HEK293T (cell line): ENCODE measurements at regions not wholly inside any gene's neighbourhood (a gene's known extent, or its start where the extent isn't known, plus 50 kb on each side); places are given as distances from the start of the nearest gene placed in this dataset.

Source experiments
- CTCF ChIA-PET: fragments of 350-600 bp; formaldehyde crosslinking; extraction: SDS; loops from one replicate; lab custom pipeline; 2021; ENCODE audit warnings: antibody characterized with exemption, inconsistent platforms; lab: Yijun Ruan, JAX
- POLR2A ChIA-PET: fragments of 350-600 bp; formaldehyde crosslinking; extraction: SDS; loops from one replicate; lab custom pipeline; 2020; ENCODE audit warnings: antibody characterized with exemption, inconsistent platforms; lab: Yijun Ruan, JAX
- DNase-seq: peaks from one replicate; pipeline ENCODE4 v3.0.0; 2012; ENCODE audit warnings: mixed read lengths; ENCODE audit errors: extremely low spot score
- ARNT ChIP-seq: fragments of 450-650 bp; IDR thresholded peaks from 2 replicates; pipeline ENCODE4 v1.6.1; 2017; ENCODE audit warnings: mild to moderate bottlenecking
- BHLHE40 ChIP-seq: fragments of 450-650 bp; IDR thresholded peaks from 2 replicates; pipeline ENCODE4 v1.6.1; 2016; ENCODE audit warnings: mild to moderate bottlenecking, moderate library complexity, borderline replicate concordance
- CTBP1 ChIP-seq: fragments of 450-650 bp; IDR thresholded peaks from 2 replicates; pipeline ENCODE4 v1.6.1; 2016; ENCODE audit warnings: borderline replicate concordance
- ELF4 ChIP-seq: fragments of 450-650 bp; IDR thresholded peaks from 2 replicates; pipeline ENCODE4 v1.6.1; 2017; ENCODE audit warnings: antibody characterized with exemption
- FOXA1 ChIP-seq: fragments of 450-650 bp; IDR thresholded peaks from 2 replicates; pipeline ENCODE4 v1.6.1; 2016; ENCODE audit warnings: mild to moderate bottlenecking
- FOXK2 ChIP-seq: fragments of 450-650 bp; IDR thresholded peaks from 2 replicates; pipeline ENCODE4 v1.6.1; 2016; ENCODE audit warnings: mild to moderate bottlenecking
- FOXM1 ChIP-seq: fragments of 450-650 bp; IDR thresholded peaks from 2 replicates; pipeline ENCODE4 v1.6.1; 2017; ENCODE audit warnings: mild to moderate bottlenecking, borderline replicate concordance
- HDGF ChIP-seq: fragments of 450-650 bp; IDR thresholded peaks from 2 replicates; pipeline ENCODE4 v1.6.1; 2017; ENCODE audit warnings: antibody characterized with exemption, borderline replicate concordance
- L3MBTL2 ChIP-seq: fragments of 450-650 bp; conservative IDR thresholded peaks from 2 replicates; pipeline ENCODE4 v1.6.1; 2016; ENCODE audit warnings: mild to moderate bottlenecking
- LEF1 ChIP-seq: fragments of 450-650 bp; IDR thresholded peaks from 2 replicates; pipeline ENCODE4 v1.6.1; 2017; ENCODE audit warnings: mild to moderate bottlenecking, borderline replicate concordance
- NFRKB ChIP-seq: fragments of 450-650 bp; IDR thresholded peaks from 2 replicates; pipeline ENCODE4 v1.6.1; 2016; ENCODE audit warnings: mild to moderate bottlenecking, moderate library complexity
- SP1 ChIP-seq: fragments of 450-650 bp; IDR thresholded peaks from 2 replicates; pipeline ENCODE4 v1.6.1; 2017
- SUZ12 ChIP-seq: fragments of 450-650 bp; IDR thresholded peaks from 2 replicates; pipeline ENCODE4 v1.6.1; 2016; ENCODE audit warnings: mild to moderate bottlenecking
- TARDBP ChIP-seq: fragments of 450-650 bp; IDR thresholded peaks from 2 replicates; pipeline ENCODE4 v1.6.1; 2016
- ZNF384 ChIP-seq: fragments of 450-650 bp; IDR thresholded peaks from 2 replicates; pipeline ENCODE4 v1.6.1; 2016
- TF ChIP-seq, protein P1 (sequence below): fragments of 450-650 bp; IDR thresholded peaks from 2 replicates; pipeline ENCODE4 v1.6.1; 2016

DNA sequence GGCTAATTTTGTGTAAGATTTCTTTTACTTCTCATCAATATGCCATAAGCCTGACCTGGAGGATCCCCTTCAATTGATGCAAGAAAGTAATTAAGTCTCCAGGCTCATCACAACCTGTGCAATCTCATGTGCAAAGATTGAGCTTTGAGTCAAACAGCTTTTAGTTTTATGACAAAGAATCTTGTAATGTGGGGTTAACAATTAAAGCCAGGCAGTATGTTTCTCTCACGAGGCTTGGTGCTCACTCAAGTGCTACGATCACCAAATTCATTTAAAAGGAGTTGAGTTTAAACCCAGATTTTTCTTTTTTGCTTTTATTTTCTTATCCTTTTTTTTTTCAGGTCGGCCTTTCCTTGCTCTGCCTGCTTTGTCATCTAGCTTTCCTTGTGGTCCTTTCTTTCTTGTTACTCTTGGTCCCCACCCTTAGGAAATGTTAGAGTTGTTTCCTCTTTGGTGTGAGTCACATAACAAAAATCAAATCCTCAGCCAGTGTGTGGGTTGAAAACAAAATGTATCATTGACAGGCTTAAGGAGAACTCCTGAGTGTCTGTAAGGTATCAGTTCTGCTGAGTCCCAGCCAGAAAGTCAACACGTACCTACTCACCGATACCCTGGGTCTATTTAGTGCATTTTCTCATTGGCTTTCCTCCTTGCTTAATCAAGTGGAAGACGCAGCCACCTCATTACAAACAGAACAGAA, 1037.2 kb downstream of the ADGRL2 start:
- no peak for DNase-seq
- ChIA-PET POLR2A (no interaction called here), CTCF (interaction anchor here (0.7 kb wide), 1 partner anchor 12 kb away, joined by 3 read pairs; no protein-coding TSS in a partner anchor)
- TF ChIP-seq SUZ12 (no peak), NFRKB (no peak), ELF4 (no peak), LEF1 (no peak), FOXM1 (no peak), L3MBTL2 (no peak), BHLHE40 (no peak), CTBP1 (no peak), HDGF (no peak), FOXK2 (no peak), SP1 (no peak), ZNF384 (no peak), FOXA1 (no peak), TARDBP (no peak), ARNT (no peak)
- TF ChIP-seq, protein P1, sequence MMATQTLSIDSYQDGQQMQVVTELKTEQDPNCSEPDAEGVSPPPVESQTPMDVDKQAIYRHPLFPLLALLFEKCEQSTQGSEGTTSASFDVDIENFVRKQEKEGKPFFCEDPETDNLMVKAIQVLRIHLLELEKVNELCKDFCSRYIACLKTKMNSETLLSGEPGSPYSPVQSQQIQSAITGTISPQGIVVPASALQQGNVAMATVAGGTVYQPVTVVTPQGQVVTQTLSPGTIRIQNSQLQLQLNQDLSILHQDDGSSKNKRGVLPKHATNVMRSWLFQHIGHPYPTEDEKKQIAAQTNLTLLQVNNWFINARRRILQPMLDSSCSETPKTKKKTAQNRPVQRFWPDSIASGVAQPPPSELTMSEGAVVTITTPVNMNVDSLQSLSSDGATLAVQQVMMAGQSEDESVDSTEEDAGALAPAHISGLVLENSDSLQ, result no peak

DNA sequence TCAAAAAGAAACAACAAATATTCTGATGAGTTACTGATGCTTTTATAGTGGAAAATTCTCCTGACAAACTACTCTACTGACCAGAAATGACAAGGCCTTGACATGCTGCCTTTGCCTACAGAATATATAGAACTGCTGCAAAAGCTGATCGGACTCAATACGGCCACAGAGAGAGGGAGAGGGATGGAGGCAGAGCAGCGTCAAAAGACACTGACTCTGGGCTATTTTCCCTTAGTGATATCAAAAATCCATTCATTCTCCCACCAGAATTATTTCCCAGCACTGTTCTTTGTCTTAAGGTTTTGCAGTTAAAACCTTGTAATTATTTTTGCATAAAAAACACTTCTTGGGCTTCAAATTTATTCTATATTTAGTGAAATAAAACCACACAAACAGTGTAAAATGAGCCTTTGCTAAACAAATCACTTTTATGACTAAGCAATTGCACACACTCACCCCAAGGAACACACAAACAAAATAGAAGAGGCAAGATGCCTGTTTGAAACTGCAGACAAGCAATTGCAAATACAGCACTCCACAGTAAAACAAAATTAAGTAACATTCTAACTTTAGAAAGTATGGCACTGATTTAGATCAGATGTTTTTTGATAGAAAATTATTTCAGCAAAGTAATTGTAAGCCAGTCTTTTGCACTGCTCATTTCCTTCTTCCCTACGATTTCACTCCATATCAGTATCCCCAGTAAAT, 1036.4 kb downstream of the ADGRL2 start:
- no peak for DNase-seq
- TF ChIP-seq FOXM1, result no peak
- TF ChIP-seq BHLHE40, result no peak
- no peak for TF ChIP-seq HDGF
- TF ChIP-seq CTBP1, result no peak
- TF ChIP-seq TARDBP, result no peak
- no peak for TF ChIP-seq SP1
- no peak for TF ChIP-seq NFRKB
- TF ChIP-seq L3MBTL2, result no peak
- TF ChIP-seq, protein P1, result no peak
- TF ChIP-seq ELF4, result no peak
- no peak for TF ChIP-seq SUZ12
- no peak for TF ChIP-seq LEF1
- TF ChIP-seq FOXK2, result no peak
- TF ChIP-seq ARNT, result no peak
- ChIA-PET POLR2A (no interaction called here), CTCF (no interaction called here)

DNA sequence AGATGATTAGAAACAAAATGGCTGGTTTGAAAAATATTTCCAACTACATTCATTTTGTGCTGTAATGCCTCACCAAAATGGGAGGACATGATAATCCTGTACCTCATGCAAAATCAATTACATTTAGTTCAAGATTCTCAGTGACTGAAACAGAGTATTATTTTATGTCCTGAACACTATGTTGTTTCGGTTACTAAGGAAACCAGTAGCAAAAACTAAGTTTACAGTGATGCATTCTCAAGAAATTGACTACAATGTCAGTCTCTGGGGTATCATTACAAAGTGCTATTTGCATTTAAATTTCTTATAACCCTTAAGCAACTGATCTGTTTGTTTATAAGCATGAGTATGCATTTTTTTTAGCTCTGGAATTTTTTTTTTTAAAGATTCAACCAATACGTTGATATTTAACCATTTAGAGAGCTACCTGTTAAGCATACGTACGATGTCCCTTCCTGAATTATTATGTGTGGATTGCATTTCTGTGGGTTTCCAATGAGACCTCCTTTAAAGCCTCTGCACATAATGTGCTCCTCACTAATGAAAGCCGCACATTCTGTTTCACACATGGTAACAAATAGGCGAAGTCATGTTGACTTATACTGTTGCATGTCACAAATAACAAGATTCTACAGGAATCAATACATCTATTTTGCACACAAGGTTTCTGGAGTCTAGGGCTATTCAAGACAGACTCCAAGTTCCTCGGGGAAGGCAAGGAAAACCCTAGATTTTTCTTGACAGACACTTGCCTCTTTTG, 1035.7 kb downstream of the ADGRL2 start:
- DNase-seq, result no peak
- CTCF ChIA-PET, result no interaction called here
- POLR2A ChIA-PET, result no interaction called here
- no peak for TF ChIP-seq L3MBTL2
- TF ChIP-seq ELF4, result no peak
- TF ChIP-seq LEF1, result no peak
- no peak for TF ChIP-seq CTBP1
- no peak for TF ChIP-seq ARNT

GRCh38 chr1:82830690-82831380, 1030.1 kb downstream of the ADGRL2 start:
- DNase-seq, result no peak
- POLR2A ChIA-PET, result no interaction called here
- TF ChIP-seq, protein P1, result no peak
- TF ChIP-seq CTBP1, result no peak
- no peak for TF ChIP-seq ZNF384
- no peak for TF ChIP-seq SP1
- no peak for TF ChIP-seq HDGF
- CTCF ChIA-PET, result interaction anchor here (0.6 kb wide), 1 partner anchor 143 kb away, joined by 3 read pairs; no protein-coding TSS in a partner anchor

DNA sequence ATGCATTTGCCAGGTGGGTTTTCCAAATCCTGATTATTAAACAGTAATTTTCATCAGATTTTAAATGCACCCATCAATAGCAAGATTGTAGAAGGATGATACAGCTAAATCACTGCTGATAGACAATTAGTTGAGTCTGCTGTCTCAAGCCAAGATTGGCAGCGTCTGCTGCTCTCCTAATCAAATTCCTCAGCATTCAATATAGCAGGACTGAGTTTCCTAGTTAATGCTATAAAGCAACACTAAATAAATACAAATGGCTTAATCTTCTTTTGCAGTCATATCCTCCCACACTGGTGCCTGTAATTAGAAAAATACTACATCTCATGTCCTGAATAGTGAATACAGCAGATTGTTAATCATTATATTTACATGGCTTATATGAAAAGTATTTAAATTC, 1028.8 kb downstream of the ADGRL2 start:
- POLR2A ChIA-PET, result no interaction called here
- CTCF ChIA-PET, result no interaction called here
- TF ChIP-seq ZNF384, result no peak
- TF ChIP-seq ARNT, result no peak
- TF ChIP-seq, protein P1, result no peak
- no peak for TF ChIP-seq TARDBP
- TF ChIP-seq BHLHE40, result no peak
- TF ChIP-seq ELF4, result no peak
- no peak for TF ChIP-seq CTBP1
- no peak for TF ChIP-seq L3MBTL2
- TF ChIP-seq NFRKB, result no peak
- no peak for TF ChIP-seq FOXK2
- TF ChIP-seq FOXM1, result no peak
- TF ChIP-seq LEF1, result no peak
- no peak for TF ChIP-seq SUZ12
- TF ChIP-seq FOXA1, result no peak
- no peak for TF ChIP-seq SP1
- no peak for TF ChIP-seq HDGF
- no peak for DNase-seq
